ENCODE measurements at regions not wholly inside any gene's neighbourhood (a gene's known extent, or its start where the extent isn't known, plus 50 kb on each side); places are given as distances from the start of the nearest gene placed in this dataset.
"Not testable (repeated sequence)": the region's sequence is repeated elsewhere in the genome, so short reads cannot be mapped to it uniquely, and the experiment has no call there.

DNA sequence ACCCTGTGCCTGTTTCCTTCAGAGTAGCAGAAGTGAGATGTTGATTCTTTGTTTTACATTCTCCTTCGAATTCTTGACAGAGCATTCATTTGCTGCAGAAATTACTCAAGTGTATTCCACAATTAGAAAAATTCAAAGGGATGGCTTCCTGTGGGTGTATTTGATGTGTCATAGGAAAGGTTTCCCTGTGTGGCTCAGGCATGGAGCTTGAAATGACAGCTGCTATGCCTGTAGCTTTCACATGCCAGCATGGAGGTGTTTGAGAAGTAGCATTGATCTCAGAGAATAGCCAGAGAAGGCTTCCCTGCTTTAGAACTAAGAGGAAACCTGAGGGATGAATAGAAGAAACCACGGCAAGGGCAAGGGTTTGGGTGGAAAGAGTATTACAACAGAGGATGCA, 317.2 kb upstream of the DEPDC1 start:
- no peak for TF ChIP-seq ZFX (IDR thresholded peaks at IDR 0.05; ENCODE audit: borderline replicate concordance)
- TF ChIP-seq, protein P1, sequence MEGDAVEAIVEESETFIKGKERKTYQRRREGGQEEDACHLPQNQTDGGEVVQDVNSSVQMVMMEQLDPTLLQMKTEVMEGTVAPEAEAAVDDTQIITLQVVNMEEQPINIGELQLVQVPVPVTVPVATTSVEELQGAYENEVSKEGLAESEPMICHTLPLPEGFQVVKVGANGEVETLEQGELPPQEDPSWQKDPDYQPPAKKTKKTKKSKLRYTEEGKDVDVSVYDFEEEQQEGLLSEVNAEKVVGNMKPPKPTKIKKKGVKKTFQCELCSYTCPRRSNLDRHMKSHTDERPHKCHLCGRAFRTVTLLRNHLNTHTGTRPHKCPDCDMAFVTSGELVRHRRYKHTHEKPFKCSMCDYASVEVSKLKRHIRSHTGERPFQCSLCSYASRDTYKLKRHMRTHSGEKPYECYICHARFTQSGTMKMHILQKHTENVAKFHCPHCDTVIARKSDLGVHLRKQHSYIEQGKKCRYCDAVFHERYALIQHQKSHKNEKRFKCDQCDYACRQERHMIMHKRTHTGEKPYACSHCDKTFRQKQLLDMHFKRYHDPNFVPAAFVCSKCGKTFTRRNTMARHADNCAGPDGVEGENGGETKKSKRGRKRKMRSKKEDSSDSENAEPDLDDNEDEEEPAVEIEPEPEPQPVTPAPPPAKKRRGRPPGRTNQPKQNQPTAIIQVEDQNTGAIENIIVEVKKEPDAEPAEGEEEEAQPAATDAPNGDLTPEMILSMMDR (IDR thresholded peaks at IDR 0.05), result no peak
- no peak overlapping the region for H3K27ac ChIP-seq

- no peak for TF ChIP-seq ZFX (IDR thresholded peaks at IDR 0.05; ENCODE audit: borderline replicate concordance)
- TF ChIP-seq, protein P1 (IDR thresholded peaks at IDR 0.05), result no peak
- H3K27ac ChIP-seq, result no peak overlapping the region
Measured at GRCh38 chr1:68815632-68816031, 318.8 kb upstream of the DEPDC1 start.

- H3K27ac ChIP-seq, result not testable (repeated sequence)
Measured at GRCh38 chr1:68817505-68818210, 320.8 kb upstream of the DEPDC1 start.

- TF ChIP-seq ZFX (IDR thresholded peaks at IDR 0.05; ENCODE audit: borderline replicate concordance), result no peak
- TF ChIP-seq, protein P1 (IDR thresholded peaks at IDR 0.05), result peak; percentile 42
- no peak overlapping the region for H3K27ac ChIP-seq
Measured at GRCh38 chr1:68819190-68819829, 322.4 kb upstream of the DEPDC1 start.

DNA sequence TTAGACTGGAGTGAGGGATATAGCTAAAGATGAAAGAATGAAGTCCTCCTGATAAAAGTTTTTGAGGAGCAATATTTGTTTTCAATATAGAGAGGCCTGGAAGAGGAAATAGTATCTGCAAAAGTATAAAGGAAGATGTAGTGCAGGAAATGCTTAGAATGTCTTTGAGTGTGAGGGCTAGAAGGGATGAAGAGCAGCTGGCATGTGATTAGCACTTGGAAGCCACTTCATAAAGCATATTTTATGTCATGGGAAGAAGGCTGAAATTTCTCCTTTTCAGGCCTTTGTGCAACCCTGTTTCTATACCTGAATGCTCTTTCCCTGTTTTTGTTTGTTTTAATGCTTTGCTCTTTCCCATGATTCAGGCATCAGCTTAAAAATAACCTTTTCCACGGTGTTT, 323.3 kb upstream of the DEPDC1 start:
- H3K27ac ChIP-seq, result no peak overlapping the region
- TF ChIP-seq, protein P1 (IDR thresholded peaks at IDR 0.05), result no peak
- TF ChIP-seq ZFX (IDR thresholded peaks at IDR 0.05; ENCODE audit: borderline replicate concordance), result no peak

GRCh38 chr1:68826836-68827235, 330.0 kb upstream of the DEPDC1 start:
- H3K27ac ChIP-seq, result no peak overlapping the region
- no peak for TF ChIP-seq ZFX (IDR thresholded peaks at IDR 0.05; ENCODE audit: borderline replicate concordance)
- TF ChIP-seq, protein P1 (IDR thresholded peaks at IDR 0.05), result no peak

DNA sequence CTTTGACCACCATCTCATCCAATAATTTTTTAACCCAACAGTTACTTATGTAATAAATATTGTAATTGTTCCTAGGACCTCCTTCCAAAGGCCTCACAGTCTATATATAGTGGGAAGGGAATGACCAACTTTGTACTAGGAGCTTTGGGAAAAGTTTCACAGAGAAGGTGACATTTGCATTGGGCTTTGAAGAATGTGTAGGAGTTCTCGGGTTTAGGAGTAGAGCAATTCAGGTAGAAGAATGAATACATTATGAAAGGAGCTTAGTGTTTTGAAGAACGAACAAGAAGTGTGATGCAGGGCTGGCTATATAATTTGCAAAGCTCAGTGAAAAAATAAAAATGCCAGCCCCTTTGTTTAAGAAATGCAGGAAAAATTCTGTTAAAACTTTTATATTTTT, 330.4 kb upstream of the DEPDC1 start:
- H3K27ac ChIP-seq, result no peak overlapping the region
- TF ChIP-seq, protein P1 (IDR thresholded peaks at IDR 0.05), result no peak
- no peak for TF ChIP-seq ZFX (IDR thresholded peaks at IDR 0.05; ENCODE audit: borderline replicate concordance)

Data from 22Rv1 (cell line).